ENCODE measurements at regions not wholly inside any gene's neighbourhood (a gene's known extent, or its start where the extent isn't known, plus 50 kb on each side); places are given as distances from the start of the nearest gene placed in this dataset.
"Not testable (repeated sequence)": the region's sequence is repeated elsewhere in the genome, so short reads cannot be mapped to it uniquely, and the experiment has no call there.

- no peak for DNase-seq
These were observed 82.6 kb upstream of the AUTS2 start for GRCh38 chr7:69515495-69516212.

- DNase-seq: no peak
These were observed 81.9 kb upstream of the AUTS2 start for GRCh38 chr7:69516238-69516820.

- DNase-seq: no peak
These were observed 80.1 kb upstream of the AUTS2 start for GRCh38 chr7:69517985-69518704.

GRCh38 chr7:69518705-69519077, 79.6 kb upstream of the AUTS2 start:
- DNase-seq: no peak

- DNase-seq: no peak
These were observed 71.7 kb upstream of the AUTS2 start for GRCh38 chr7:69526570-69526969.

DNA sequence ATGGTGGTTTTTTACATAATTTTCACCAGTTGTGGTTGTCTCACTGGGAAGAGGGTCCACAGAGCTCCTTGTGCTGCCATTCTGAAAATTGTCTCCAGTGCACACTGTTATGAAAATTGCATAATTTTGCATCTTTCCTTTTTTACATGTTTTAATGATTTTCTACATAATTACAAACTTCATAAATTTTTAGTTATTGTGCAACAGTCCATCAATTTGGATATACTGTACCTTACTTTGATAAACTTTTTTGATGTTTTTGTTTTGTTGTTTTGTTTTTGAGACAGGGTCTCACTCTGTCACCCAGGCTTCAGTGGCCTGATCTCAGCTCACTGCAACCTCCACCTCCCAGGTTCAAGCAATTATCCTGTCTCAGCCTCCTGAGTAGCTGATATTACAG, 70.6 kb upstream of the AUTS2 start:
- no peak for DNase-seq

DNA sequence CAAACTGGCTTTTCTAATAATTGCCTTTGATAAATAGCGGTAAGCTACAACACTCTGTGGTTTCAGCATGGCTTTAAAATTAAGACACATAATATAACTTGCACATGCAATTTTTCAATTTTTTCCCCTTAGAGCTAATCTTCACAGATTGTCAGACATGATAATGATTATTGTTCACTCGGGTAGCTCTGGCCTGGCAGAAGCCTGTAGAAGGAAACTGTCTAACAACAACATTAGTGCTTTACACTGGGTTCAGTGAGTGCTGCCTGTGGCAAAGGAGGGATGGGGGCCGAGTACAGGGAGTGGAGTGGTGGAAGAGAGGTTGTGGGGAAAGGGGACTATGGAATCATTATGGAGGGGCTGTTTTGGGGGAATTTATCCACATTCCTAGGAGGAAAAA, 67.2 kb upstream of the AUTS2 start:
- DNase-seq: no peak

DNA sequence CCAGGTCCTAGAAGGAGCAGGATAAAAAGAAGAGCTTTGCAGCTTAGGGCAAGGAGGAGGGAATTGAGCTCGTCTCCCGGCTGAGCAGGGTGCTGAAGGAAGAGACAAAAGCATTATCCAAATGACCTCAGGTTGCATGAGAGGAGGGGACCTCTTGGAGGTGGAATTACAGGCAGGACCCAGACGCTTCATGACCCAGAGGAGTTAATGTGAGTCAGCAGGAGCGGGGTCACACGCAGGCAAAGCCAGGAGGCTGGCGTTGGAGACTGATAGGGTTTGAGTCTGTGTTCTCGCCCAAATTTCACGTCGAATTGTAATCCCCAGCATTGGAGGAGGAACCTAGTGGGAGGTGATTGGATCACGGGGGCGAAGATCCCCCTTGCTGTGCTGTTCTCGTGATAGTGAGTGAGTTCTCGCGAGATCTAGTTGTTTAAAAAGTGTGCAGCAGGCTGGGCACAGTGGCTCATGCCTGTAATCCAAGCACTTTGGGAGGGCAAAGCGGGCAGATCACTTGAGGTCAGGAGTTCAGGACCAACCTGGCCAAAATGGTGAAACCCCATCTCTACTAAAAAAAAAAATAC, 63.7 kb upstream of the AUTS2 start:
- no peak for DNase-seq

GRCh38 chr7:69537691-69538090, 60.6 kb upstream of the AUTS2 start:
- no peak for DNase-seq

DNA sequence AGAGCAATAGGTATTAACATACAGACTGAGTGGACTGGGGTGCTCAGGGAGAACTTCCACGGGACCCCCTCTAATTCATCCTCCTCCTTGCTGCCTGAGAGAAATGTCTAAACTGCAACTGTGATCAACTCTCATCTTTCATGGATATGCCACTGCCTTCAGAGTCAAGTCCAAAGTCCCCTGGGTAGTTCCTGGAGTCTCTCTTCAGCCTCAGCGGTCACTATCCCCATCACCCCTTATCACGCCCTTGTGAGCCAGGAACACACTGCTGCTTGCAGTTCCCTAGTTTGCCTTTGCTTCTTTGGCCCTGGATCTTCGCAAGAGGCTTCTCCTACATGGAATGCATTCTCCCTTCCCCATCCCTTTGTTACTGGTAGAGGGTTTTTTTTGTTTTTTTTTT, 58.7 kb upstream of the AUTS2 start:
- no peak for DNase-seq

- DNase-seq: no peak
These were observed 58.0 kb upstream of the AUTS2 start for GRCh38 chr7:69540287-69540686.

GRCh38 chr7:69541779-69542432, 56.4 kb upstream of the AUTS2 start:
- not testable (repeated sequence) for DNase-seq

GRCh38 chr7:69545175-69545574, 53.1 kb upstream of the AUTS2 start:
- DNase-seq: no peak
